ENCODE measurements at regions not wholly inside any gene's neighbourhood (a gene's known extent, or its start where the extent isn't known, plus 50 kb on each side); places are given as distances from the start of the nearest gene placed in this dataset.

GRCh38 chr6:128659276-128659675 lies 138.9 kb upstream of the PTPRK start:
- no peak for TF ChIP-seq EZH2 (IDR thresholded peaks at IDR 0.05; ENCODE audit: borderline replicate concordance, low read depth, low read length, severe bottlenecking)
- TF ChIP-seq CTCF (IDR thresholded peaks at IDR 0.05; ENCODE audit: borderline replicate concordance, extremely low read depth, low read length, poor library complexity, severe bottlenecking): no peak
